GM10266 (cell line): ENCODE measurements at regions not wholly inside any gene's neighbourhood (a gene's known extent, or its start where the extent isn't known, plus 50 kb on each side); places are given as distances from the start of the nearest gene placed in this dataset.

Source experiments
- DNase-seq: peaks from one replicate; pipeline ENCODE4 v3.0.0; 2012; ENCODE audit errors: extremely low spot score
- TF ChIP-seq, protein P1 (sequence below): IDR thresholded peaks from 2 replicates; pipeline ENCODE4 v1.5.1; 2012; ENCODE audit warnings: mild to moderate bottlenecking, low read depth; ENCODE audit not compliant: control insufficient read depth, insufficient read depth; ENCODE audit errors: missing control alignments

DNA sequence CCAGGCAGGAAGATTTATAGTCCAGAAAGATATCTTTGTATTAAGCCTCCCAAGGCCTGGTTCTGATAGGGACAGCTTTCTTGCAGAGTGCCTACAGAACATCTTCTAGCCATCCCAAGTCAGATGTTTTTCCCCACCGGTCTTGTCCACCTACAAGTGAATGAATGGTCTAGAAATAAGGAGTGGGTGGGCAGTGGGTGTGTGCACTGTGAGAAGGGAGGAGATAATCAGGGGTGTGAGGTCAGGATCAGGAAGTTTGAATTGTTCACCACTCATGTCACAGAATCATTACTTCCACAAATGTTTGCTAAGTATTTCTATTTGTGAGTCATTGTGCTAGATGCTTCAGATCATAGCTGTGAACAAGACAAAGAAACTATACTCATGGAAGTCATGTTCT is 332.6 kb downstream of the NKX6-1 start:
- TF ChIP-seq, protein P1, sequence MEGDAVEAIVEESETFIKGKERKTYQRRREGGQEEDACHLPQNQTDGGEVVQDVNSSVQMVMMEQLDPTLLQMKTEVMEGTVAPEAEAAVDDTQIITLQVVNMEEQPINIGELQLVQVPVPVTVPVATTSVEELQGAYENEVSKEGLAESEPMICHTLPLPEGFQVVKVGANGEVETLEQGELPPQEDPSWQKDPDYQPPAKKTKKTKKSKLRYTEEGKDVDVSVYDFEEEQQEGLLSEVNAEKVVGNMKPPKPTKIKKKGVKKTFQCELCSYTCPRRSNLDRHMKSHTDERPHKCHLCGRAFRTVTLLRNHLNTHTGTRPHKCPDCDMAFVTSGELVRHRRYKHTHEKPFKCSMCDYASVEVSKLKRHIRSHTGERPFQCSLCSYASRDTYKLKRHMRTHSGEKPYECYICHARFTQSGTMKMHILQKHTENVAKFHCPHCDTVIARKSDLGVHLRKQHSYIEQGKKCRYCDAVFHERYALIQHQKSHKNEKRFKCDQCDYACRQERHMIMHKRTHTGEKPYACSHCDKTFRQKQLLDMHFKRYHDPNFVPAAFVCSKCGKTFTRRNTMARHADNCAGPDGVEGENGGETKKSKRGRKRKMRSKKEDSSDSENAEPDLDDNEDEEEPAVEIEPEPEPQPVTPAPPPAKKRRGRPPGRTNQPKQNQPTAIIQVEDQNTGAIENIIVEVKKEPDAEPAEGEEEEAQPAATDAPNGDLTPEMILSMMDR: no peak
- DNase-seq: no peak

DNA sequence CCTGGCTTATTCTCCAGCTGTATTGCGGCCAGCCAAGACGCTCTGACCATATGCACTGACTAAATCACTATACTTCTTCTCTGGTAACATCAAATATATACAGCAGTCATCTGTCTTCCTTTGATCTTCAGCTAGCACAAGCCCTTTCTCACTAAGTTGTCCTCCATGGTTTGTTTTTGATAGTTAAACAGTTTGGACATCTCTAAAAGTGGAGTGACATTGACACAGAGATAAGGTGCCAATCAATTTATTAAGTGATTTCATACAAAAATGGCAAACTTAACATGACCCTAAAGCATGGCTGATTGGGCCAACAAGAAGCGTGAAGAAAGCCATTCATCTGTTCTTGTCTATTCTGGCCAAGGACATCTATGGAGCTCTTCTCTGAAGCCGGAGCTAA is 334.9 kb downstream of the NKX6-1 start:
- TF ChIP-seq, protein P1: no peak
- no peak for DNase-seq

DNA sequence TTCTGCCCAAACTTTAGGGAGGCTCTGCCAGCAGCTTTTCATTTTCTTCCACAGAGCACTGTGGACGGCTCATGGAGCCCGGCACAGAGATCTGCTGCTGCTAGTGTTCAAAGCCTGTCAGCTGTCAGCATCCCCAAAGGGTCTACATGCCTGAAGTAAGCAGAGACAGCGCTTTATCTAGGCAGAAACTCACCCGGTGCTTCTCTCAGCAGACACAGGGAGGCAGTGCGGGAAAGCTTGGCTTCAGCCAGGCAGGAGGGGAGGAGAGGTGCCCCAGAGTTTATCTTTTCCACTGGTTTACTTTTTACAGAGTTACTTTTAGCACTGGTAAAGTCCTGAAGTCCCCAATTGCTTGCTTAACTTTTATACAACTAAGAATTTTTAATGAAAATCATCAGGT is 339.3 kb downstream of the NKX6-1 start:
- DNase-seq: no peak
- TF ChIP-seq, protein P1: no peak

DNA sequence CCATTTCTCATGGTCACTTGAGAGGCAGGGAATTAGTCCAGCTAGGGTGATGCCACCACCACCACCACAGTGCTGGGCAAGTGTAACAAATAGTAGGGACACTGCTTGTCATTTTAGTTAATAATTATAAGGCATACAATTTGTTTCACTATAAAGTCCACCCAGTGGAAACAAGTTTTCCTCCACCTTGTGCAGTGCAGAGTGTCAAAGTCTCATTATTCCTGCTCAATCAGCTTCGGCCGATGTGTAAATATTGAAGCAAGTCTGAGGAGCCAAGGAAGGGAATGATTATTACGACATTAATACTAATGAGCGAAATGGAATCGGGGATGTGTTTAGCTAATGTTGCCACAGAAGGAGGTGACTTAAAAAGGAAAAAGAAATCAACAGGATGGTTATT is 340.4 kb downstream of the NKX6-1 start:
- TF ChIP-seq, protein P1: no peak
- DNase-seq: no peak

DNA sequence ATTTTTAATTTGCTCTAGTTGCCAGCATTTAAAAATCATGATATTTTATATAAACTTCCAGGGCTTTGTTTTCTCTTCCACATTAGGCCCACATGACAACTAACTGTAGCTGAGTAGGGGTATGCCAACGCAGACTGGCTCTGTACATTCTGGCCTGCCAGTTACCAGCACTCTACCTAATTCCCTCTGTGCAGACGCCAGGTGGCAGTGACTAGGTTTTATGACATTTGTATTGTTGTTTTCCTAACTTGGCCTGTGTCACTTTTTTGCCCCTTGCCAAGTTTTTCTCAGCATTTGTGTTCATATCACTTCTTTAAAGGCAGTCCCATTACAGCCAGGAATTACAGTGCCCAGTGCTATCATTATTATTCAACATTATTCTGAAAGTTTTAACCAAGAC is 347.5 kb downstream of the NKX6-1 start:
- TF ChIP-seq, protein P1: no peak
- no peak for DNase-seq

DNA sequence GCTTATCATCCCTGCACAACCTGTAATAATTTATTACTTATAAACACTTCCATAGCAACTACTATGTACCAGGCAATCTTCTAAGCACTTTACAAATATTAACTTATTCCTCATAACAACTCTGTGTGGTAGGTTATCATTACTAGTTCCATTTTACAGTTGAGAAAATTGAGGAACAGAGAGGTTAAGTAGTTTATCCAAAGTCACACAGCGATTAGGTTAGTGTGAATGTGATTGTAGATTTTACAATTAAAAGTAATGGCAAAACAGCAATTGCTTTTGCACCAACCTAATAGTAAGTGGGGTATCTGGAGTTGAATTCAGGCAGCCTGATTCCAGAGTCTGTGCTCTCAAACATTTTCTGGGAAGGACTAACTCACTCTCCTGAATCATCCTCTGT is 348.9 kb downstream of the NKX6-1 start:
- DNase-seq: no peak
- TF ChIP-seq, protein P1: no peak

DNA sequence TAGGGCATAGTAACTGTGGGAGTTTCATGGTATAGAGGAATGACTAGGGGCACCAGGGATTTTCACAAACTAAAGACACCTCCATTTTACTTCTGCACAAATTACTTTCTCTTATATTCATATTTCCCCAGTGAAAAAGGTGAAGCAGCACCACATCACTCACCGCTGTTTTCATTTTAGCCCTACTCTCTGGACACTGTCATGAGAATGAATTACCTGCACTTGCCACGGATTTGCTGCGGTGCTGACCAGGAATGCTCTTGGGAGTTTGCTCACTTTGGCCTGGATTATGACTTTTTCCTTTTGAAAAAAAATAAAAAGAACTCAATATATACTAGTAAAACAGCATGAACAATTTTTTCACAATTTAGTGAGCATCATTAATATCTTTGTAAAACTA is 351.3 kb downstream of the NKX6-1 start:
- TF ChIP-seq, protein P1: no peak
- no peak for DNase-seq
